ENCODE measurements at regions not wholly inside any gene's neighbourhood (a gene's known extent, or its start where the extent isn't known, plus 50 kb on each side); places are given as distances from the start of the nearest gene placed in this dataset.

DNA sequence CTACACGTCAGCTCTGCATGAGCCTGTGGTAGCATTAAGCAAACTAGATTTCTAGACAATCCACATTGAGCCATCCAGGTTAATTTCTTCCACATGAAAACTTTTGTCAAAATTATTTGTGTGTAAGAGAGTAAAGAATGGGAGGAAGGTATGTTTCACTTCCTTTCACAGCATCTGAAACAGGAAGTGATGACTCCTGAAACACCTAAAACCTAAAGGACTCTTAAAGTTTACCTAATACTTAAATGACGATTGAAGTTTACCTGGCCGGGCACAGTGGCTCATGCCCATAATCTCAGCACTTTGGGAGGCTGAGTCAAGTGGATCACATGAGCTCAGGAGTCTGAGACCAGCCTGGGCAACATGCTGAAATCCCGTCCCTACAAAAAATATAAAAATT is 223.8 kb downstream of the CEMIP2 start:
- TF ChIP-seq, protein P1, sequence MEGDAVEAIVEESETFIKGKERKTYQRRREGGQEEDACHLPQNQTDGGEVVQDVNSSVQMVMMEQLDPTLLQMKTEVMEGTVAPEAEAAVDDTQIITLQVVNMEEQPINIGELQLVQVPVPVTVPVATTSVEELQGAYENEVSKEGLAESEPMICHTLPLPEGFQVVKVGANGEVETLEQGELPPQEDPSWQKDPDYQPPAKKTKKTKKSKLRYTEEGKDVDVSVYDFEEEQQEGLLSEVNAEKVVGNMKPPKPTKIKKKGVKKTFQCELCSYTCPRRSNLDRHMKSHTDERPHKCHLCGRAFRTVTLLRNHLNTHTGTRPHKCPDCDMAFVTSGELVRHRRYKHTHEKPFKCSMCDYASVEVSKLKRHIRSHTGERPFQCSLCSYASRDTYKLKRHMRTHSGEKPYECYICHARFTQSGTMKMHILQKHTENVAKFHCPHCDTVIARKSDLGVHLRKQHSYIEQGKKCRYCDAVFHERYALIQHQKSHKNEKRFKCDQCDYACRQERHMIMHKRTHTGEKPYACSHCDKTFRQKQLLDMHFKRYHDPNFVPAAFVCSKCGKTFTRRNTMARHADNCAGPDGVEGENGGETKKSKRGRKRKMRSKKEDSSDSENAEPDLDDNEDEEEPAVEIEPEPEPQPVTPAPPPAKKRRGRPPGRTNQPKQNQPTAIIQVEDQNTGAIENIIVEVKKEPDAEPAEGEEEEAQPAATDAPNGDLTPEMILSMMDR (IDR thresholded peaks at IDR 0.05 in 8 of 11, conservative IDR thresholded peaks at IDR 0.05 in 3 of 11), result no peak
- TF ChIP-seq POLR2A (IDR thresholded peaks at IDR 0.05), result no peak
